Epithelial cell of proximal tubule (primary cell): ENCODE measurements at regions not wholly inside any gene's neighbourhood (a gene's known extent, or its start where the extent isn't known, plus 50 kb on each side); places are given as distances from the start of the nearest gene placed in this dataset.

Experiments
- DNase-seq: peaks from one replicate; pipeline ENCODE4 v3.0.0-alpha.2; 2011; ENCODE audit warnings: low read depth
- H3K4me3 ChIP-seq: 2 replicates; pipeline ENCODE4 v1.5.1; 2011; ENCODE audit warnings: low read depth, mild to moderate bottlenecking, low read length
- TF ChIP-seq, protein P1 (sequence below): conservative IDR thresholded peaks from 2 replicates; pipeline ENCODE4 v1.5.1; 2012; ENCODE audit warnings: low read depth, mild to moderate bottlenecking, low read length

DNA sequence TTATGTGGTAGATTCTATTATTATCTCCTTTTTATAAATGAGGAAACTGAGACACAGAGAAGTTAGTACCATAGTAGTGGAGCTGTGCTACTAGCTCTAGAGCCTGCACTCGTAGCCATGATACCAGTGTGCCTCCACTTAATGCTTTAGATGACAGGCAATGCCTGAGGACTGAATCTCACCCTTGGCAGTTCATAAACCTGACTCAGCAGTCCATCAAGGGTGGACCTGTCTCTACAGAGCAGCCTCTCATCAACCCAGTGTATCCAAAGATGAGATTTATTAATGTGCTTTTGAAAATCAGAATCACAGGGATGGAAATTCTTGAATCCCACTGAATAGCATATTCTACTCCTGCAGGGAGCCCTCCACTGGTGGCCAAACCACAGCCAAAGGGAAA is 483.2 kb upstream of the DIPK2B start:
- no peak overlapping the region for H3K4me3 ChIP-seq
- no peak for DNase-seq
- TF ChIP-seq, protein P1, sequence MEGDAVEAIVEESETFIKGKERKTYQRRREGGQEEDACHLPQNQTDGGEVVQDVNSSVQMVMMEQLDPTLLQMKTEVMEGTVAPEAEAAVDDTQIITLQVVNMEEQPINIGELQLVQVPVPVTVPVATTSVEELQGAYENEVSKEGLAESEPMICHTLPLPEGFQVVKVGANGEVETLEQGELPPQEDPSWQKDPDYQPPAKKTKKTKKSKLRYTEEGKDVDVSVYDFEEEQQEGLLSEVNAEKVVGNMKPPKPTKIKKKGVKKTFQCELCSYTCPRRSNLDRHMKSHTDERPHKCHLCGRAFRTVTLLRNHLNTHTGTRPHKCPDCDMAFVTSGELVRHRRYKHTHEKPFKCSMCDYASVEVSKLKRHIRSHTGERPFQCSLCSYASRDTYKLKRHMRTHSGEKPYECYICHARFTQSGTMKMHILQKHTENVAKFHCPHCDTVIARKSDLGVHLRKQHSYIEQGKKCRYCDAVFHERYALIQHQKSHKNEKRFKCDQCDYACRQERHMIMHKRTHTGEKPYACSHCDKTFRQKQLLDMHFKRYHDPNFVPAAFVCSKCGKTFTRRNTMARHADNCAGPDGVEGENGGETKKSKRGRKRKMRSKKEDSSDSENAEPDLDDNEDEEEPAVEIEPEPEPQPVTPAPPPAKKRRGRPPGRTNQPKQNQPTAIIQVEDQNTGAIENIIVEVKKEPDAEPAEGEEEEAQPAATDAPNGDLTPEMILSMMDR = no peak

DNA sequence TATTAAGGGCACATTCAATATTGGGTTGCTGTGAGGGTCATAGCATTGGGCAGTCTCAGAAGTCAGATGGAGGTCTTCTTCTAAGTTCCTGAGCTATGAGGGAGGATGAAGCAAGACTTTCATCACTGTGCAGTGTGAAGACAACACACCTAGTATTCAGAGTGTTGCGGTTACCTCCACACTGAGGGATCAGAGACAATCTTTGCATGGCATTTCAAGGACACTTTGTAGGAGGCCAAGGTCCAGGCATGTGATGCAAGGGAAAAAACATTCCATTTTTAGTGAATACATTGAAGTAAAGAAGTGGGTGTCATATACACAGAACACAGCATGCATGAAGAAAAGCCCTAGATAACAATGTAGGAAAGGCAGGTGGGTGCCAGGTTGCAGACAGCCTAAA is 481.2 kb upstream of the DIPK2B start:
- H3K4me3 ChIP-seq = no peak overlapping the region
- TF ChIP-seq, protein P1 = no peak
- DNase-seq = no peak

DNA sequence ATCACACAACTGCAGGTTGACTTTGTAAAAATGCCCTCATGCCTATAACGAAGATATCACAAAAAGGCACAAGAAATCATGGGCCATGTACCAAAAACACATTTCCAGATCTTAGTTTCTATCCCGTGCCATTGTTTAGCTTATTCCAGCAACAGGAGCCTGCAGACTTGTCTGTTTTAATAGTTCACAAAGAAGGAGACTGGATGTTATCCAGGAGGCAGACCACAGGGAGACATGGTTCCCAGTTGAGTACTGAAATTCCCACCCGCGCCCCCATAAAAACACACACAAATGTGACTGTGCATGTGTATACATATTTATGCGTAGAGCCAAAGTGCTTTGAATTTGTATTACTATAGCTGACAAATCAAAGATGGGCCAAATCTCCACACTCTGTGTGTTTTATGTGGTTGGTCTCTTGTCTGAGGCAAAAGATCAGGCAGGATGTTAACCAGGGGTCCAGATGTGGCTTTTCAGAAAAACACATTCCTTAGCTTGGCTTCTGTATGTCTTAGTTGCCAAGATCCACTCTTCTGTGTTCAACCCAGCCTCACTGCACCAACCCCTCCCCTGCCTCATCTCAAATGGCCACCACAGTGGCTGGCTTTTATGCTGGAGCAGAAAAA is 469.2 kb upstream of the DIPK2B start:
- TF ChIP-seq, protein P1 = no peak
- H3K4me3 ChIP-seq = no peak overlapping the region
- DNase-seq = no peak

DNA sequence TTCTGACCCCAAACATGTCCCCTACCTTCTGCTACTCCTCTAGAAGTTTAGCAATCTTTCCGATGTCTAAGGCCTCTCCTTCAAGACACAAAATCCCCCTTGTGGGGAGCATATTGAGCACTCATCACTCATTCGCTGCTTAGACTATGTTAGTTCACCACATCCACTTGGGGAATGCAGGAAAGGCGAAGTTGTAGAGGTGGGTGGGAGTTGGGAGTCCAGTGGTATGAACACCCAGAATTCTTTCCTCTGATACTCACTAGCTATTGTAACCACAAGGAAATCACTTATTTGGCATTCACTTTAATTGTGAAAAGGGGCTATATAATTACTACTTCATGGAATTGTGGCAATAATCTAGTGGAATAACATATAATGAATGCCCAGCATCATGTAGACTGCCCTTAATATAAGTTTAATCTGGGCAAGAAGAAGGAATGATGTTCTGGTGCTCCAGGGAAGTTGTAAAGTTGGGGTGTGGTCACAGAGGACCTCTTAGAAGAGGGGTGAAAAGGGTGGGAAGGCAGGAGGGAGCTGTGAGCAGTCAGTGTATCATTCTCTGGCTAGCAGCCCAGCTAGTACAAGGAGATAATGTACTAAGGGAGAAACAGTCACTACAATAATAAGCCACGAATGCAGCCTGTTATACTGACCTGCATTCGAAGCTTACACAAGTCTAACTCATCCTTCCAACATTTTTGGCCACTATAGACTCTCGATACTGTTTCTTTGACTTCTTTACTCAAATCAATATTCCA is 468.2 kb upstream of the DIPK2B start:
- TF ChIP-seq, protein P1 = no peak
- no peak overlapping the region for H3K4me3 ChIP-seq
- no peak for DNase-seq

DNA sequence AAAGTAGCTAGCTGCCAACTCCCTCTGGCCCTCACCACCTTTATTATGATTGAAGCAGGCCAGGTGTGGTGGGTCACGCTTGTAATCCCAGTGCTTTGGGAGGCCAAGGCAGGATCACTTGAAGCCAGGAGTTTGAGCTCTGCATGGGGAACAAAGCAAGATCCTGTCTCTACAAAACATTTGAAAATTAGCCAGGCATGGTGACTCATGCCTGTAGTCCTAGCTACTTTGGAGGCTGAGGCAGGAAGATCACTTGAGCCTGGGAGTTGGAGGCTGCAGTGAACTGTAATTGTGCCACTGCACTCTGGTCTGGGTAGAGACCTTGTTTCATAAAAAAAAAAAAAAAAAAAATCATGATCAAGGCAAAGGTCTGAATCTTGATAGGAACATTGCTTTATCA is 467.0 kb upstream of the DIPK2B start:
- no peak for DNase-seq
- TF ChIP-seq, protein P1 = no peak
- no peak overlapping the region for H3K4me3 ChIP-seq

DNA sequence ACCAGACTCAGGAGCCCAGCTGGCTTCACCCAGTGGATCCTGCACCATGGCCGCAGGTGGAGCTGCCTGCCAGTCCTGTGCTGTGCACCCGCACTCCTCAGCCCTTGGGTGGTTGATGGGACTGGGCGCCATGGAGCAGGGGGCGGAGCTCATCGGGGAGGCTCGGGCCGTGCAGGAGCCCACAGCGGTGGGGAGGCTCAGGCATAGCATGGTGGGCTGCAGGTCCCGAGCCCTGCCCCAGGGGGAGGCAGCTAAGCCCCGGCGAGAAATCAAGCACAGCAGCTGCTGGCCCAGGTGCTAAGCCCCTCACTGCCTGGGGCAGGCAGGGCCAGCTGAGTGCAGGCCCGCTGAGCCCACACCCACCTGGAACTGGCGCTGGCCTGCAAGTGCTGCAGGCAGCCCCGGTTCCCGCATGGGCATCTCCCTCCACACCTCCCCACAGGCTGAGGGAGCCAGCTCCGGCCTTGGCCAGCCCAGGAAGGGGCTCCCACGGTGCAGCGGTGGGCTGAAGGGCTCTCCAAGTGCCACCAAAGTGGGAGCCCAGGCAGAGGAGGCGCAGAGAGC is 464.1 kb upstream of the DIPK2B start:
- TF ChIP-seq, protein P1 = no peak
- DNase-seq = no peak
- no peak overlapping the region for H3K4me3 ChIP-seq
